ENCODE measurements at regions not wholly inside any gene's neighbourhood (a gene's known extent, or its start where the extent isn't known, plus 50 kb on each side); places are given as distances from the start of the nearest gene placed in this dataset.

DNA sequence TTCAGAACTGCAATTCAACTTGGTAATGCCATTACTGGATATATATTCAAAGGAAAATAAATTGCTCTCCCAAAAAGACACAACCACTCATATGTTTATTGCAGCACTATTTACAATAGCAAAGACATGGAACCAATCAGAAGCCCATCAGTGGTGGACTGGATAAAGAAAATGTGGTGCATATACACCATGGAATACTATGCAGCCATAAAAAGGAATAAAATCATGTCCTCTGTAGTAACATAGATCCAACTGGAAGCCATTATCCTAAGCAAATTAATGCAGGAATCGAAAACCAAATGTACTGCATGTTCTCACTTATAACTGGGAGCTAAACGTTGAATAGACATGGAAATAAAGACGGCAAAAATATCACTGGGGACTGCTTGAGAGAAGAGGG lies 117.0 kb downstream of the MAP3K21 start:
- no peak for DNase-seq
- no peak overlapping the region for H3K4me3 ChIP-seq
- intact Hi-C loops (cut with DNase I, micrococcal nuclease): no loop called here
- ATAC-seq: no peak
- TF ChIP-seq, protein P1, sequence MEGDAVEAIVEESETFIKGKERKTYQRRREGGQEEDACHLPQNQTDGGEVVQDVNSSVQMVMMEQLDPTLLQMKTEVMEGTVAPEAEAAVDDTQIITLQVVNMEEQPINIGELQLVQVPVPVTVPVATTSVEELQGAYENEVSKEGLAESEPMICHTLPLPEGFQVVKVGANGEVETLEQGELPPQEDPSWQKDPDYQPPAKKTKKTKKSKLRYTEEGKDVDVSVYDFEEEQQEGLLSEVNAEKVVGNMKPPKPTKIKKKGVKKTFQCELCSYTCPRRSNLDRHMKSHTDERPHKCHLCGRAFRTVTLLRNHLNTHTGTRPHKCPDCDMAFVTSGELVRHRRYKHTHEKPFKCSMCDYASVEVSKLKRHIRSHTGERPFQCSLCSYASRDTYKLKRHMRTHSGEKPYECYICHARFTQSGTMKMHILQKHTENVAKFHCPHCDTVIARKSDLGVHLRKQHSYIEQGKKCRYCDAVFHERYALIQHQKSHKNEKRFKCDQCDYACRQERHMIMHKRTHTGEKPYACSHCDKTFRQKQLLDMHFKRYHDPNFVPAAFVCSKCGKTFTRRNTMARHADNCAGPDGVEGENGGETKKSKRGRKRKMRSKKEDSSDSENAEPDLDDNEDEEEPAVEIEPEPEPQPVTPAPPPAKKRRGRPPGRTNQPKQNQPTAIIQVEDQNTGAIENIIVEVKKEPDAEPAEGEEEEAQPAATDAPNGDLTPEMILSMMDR (IDR thresholded peaks at IDR 0.05): no peak
- no peaks in the 10 kb centered on the region for H3K4me1 ChIP-seq (ENCODE audit: low read depth)
- H3K9me3 ChIP-seq: no peaks in the 10 kb centered on the region
- no peaks in the 10 kb centered on the region for H3K36me3 ChIP-seq (ENCODE audit: low read depth)

DNA sequence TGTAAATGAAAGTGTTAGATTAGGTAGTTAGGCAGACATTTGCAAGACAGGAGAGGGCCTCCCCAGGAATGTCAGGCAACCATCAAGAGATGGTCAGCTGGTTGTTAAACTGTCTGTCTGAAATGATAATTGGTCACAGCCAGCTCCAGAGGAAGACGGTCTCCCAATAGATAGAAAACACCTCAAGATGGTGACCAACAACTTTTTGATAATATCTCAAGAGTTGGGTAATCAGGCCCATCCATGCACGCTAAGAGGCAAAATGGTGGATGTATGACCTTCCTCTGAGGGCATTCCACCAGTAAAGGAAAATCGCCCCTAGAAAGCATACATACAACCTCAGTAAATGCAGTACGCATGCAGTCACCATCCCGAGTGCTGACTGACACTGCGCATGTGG lies 118.2 kb downstream of the MAP3K21 start:
- intact Hi-C loops (cut with DNase I, micrococcal nuclease): no loop called here
- Histone ChIP-seq H3K4me1 (ENCODE audit: low read depth) (no peaks in the 10 kb centered on the region), H3K4me3 (no peak overlapping the region), H3K9me3 (no peaks in the 10 kb centered on the region), H3K36me3 (ENCODE audit: low read depth) (no peaks in the 10 kb centered on the region)
- TF ChIP-seq, protein P1 (IDR thresholded peaks at IDR 0.05): no peak
- ATAC-seq: no peak
- no peak for DNase-seq

DNA sequence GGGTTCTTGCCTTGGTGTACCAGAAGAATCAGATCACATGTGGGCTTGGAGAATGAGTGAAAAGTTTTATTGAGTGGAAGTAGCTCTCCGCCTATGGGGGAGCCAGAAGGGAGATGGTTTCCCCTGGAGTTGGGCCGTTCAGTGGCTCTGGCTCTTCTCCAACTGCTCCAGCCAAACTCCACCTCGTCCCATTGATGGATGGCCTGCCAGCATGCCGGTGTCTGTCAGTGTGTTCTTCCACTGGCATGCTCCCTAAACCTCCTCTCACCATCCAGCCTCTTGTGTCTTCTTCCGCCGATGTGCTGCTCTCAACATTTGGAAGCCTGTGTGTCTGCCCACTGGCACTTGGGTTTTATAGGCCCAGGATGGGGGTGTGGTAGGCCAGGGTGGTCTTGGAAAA lies 119.4 kb downstream of the MAP3K21 start:
- no peaks in the 10 kb centered on the region for H3K9me3 ChIP-seq
- DNase-seq (no peak), ATAC-seq (no peak)
- intact Hi-C loops (cut with DNase I, micrococcal nuclease): no loop called here
- H3K36me3 ChIP-seq (ENCODE audit: low read depth): no peaks in the 10 kb centered on the region
- H3K4me1 ChIP-seq (ENCODE audit: low read depth): no peaks in the 10 kb centered on the region
- H3K4me3 ChIP-seq: no peak overlapping the region
- TF ChIP-seq, protein P1 (IDR thresholded peaks at IDR 0.05): no peak

DNA sequence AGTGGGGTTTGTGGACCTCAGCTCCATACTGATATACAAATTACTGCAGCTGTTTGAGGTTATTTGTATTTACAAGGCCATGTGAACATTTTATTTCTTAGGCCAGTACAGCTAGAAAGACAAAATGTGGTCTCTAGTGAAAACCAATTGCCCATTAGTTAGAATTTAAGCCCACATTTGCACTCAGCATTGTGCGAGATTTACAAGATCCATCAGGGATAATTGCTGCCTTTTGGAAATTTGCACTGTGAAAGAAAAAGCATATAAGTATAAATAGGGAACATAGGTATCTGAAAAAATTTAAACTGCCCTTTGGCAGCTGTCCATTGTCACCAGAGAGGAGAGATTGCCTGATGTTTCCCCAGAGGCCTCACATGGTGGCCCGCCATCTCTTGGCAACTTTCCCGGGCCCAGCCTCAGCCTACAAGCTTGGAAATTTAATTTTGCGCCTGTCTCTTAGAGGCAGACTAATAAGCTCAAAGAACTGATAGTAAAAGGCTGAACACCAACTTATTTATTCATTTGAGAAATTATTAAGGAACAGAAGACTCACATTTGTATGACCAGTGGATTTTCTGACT lies 120.7 kb downstream of the MAP3K21 start:
- ATAC-seq (no peak), DNase-seq (no peak)
- no peak overlapping the region for H3K4me3 ChIP-seq
- intact Hi-C loops (cut with DNase I, micrococcal nuclease): no loop called here
- H3K4me1 ChIP-seq (ENCODE audit: low read depth): no peaks in the 10 kb centered on the region
- H3K36me3 ChIP-seq (ENCODE audit: low read depth): no peaks in the 10 kb centered on the region
- no peaks in the 10 kb centered on the region for H3K9me3 ChIP-seq
- TF ChIP-seq, protein P1 (IDR thresholded peaks at IDR 0.05): no peak

DNA sequence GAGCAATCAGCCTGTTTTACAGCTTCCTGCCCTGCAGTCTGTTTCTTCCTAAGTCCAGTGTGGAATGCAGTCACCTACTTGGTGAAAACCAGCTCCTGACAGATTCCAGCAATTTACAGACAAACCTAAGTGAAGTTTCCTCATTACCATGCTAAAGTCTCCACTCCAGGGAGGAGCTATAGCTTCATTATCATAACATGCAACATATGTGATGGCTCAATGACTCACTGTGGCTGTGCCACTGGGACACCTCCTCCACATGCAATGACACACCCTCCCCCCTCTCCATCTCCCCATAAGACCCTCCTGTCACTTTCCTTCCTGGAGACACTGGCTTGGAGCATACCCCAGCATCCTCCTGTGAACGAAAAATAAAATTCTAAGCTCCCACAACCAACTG lies 125.2 kb downstream of the MAP3K21 start:
- intact Hi-C loops (cut with DNase I, micrococcal nuclease): no loop called here
- ATAC-seq: no peak
- Histone ChIP-seq H3K9me3 (no peaks in the 10 kb centered on the region), H3K4me3 (no peak overlapping the region), H3K4me1 (ENCODE audit: low read depth) (no peaks in the 10 kb centered on the region), H3K36me3 (ENCODE audit: low read depth) (no peaks in the 10 kb centered on the region)
- DNase-seq: no peak
- TF ChIP-seq, protein P1 (IDR thresholded peaks at IDR 0.05): no peak
